ENCODE measurements at regions not wholly inside any gene's neighbourhood (a gene's known extent, or its start where the extent isn't known, plus 50 kb on each side); places are given as distances from the start of the nearest gene placed in this dataset.

DNA sequence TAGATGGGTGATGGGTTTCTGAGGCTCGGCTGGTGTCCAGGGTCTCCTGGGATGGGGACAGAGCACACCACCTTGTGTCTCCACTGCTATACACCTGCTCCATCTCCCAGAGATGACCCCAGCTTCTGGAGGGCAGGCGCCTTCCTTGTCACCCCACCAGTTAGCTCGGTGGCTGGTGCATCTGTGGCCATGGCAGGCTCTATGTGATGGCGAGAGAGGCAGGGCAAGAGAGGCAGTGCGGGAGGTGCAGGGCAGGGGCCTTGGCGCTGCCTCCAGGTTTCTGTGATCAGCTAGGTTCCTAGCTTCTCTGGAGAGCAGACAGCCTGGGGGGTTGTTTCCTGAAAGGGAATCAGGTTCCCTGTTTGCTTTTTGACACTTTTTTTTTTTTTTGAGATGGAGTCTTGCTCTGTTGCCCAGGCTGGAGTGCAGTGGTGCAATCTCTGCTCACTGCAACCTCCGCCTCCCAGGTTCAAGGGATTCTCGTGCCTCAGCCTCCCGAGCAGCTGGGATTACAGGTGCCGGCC lies 69.0 kb upstream of the ZNF536 start:
- in situ Hi-C loops (cut with MboI), result no loop called here
- no peak for TF ChIP-seq ZNF121 (CRISPR knock-in tag; conservative IDR thresholded peaks at IDR 0.05)
- no peak for TF ChIP-seq ZNF174 (CRISPR knock-in tag; IDR thresholded peaks at IDR 0.05)
- TF ChIP-seq, protein P1, sequence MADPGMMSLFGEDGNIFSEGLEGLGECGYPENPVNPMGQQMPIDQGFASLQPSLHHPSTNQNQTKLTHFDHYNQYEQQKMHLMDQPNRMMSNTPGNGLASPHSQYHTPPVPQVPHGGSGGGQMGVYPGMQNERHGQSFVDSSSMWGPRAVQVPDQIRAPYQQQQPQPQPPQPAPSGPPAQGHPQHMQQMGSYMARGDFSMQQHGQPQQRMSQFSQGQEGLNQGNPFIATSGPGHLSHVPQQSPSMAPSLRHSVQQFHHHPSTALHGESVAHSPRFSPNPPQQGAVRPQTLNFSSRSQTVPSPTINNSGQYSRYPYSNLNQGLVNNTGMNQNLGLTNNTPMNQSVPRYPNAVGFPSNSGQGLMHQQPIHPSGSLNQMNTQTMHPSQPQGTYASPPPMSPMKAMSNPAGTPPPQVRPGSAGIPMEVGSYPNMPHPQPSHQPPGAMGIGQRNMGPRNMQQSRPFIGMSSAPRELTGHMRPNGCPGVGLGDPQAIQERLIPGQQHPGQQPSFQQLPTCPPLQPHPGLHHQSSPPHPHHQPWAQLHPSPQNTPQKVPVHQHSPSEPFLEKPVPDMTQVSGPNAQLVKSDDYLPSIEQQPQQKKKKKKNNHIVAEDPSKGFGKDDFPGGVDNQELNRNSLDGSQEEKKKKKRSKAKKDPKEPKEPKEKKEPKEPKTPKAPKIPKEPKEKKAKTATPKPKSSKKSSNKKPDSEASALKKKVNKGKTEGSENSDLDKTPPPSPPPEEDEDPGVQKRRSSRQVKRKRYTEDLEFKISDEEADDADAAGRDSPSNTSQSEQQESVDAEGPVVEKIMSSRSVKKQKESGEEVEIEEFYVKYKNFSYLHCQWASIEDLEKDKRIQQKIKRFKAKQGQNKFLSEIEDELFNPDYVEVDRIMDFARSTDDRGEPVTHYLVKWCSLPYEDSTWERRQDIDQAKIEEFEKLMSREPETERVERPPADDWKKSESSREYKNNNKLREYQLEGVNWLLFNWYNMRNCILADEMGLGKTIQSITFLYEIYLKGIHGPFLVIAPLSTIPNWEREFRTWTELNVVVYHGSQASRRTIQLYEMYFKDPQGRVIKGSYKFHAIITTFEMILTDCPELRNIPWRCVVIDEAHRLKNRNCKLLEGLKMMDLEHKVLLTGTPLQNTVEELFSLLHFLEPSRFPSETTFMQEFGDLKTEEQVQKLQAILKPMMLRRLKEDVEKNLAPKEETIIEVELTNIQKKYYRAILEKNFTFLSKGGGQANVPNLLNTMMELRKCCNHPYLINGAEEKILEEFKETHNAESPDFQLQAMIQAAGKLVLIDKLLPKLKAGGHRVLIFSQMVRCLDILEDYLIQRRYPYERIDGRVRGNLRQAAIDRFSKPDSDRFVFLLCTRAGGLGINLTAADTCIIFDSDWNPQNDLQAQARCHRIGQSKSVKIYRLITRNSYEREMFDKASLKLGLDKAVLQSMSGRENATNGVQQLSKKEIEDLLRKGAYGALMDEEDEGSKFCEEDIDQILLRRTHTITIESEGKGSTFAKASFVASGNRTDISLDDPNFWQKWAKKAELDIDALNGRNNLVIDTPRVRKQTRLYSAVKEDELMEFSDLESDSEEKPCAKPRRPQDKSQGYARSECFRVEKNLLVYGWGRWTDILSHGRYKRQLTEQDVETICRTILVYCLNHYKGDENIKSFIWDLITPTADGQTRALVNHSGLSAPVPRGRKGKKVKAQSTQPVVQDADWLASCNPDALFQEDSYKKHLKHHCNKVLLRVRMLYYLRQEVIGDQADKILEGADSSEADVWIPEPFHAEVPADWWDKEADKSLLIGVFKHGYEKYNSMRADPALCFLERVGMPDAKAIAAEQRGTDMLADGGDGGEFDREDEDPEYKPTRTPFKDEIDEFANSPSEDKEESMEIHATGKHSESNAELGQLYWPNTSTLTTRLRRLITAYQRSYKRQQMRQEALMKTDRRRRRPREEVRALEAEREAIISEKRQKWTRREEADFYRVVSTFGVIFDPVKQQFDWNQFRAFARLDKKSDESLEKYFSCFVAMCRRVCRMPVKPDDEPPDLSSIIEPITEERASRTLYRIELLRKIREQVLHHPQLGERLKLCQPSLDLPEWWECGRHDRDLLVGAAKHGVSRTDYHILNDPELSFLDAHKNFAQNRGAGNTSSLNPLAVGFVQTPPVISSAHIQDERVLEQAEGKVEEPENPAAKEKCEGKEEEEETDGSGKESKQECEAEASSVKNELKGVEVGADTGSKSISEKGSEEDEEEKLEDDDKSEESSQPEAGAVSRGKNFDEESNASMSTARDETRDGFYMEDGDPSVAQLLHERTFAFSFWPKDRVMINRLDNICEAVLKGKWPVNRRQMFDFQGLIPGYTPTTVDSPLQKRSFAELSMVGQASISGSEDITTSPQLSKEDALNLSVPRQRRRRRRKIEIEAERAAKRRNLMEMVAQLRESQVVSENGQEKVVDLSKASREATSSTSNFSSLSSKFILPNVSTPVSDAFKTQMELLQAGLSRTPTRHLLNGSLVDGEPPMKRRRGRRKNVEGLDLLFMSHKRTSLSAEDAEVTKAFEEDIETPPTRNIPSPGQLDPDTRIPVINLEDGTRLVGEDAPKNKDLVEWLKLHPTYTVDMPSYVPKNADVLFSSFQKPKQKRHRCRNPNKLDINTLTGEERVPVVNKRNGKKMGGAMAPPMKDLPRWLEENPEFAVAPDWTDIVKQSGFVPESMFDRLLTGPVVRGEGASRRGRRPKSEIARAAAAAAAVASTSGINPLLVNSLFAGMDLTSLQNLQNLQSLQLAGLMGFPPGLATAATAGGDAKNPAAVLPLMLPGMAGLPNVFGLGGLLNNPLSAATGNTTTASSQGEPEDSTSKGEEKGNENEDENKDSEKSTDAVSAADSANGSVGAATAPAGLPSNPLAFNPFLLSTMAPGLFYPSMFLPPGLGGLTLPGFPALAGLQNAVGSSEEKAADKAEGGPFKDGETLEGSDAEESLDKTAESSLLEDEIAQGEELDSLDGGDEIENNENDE (IDR thresholded peaks at IDR 0.05; ENCODE audit: low read depth, low read length), result no peak
- TF ChIP-seq, protein P2, sequence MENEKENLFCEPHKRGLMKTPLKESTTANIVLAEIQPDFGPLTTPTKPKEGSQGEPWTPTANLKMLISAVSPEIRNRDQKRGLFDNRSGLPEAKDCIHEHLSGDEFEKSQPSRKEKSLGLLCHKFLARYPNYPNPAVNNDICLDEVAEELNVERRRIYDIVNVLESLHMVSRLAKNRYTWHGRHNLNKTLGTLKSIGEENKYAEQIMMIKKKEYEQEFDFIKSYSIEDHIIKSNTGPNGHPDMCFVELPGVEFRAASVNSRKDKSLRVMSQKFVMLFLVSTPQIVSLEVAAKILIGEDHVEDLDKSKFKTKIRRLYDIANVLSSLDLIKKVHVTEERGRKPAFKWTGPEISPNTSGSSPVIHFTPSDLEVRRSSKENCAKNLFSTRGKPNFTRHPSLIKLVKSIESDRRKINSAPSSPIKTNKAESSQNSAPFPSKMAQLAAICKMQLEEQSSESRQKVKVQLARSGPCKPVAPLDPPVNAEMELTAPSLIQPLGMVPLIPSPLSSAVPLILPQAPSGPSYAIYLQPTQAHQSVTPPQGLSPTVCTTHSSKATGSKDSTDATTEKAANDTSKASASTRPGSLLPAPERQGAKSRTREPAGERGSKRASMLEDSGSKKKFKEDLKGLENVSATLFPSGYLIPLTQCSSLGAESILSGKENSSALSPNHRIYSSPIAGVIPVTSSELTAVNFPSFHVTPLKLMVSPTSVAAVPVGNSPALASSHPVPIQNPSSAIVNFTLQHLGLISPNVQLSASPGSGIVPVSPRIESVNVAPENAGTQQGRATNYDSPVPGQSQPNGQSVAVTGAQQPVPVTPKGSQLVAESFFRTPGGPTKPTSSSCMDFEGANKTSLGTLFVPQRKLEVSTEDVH (IDR thresholded peaks at IDR 0.05; ENCODE audit: low read depth, partially characterized antibody), result no peak
- TF ChIP-seq, protein P3, sequence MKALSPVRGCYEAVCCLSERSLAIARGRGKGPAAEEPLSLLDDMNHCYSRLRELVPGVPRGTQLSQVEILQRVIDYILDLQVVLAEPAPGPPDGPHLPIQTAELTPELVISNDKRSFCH (CRISPR knock-in tag; IDR thresholded peaks at IDR 0.05), result no peak
- TF ChIP-seq, protein P3 (tag; IDR thresholded peaks at IDR 0.05), result no peak
- no peak for TF ChIP-seq ZNF586 (CRISPR knock-in tag; conservative IDR thresholded peaks at IDR 0.05)

More for the DNA sequence above, 69.0 kb upstream of the ZNF536 start:
- Histone ChIP-seq H3K27ac (ENCODE audit: extremely low read depth, low read depth, low read length) (no peak overlapping the region), H3K9ac (ENCODE audit: insufficient read depth in 1 of 2, low read depth in 2 of 2, low read length in 2 of 2) (no peak overlapping the region), H3K9me3 (replicated peaks; ENCODE audit: control insufficient read depth, insufficient read depth, low read depth, low read length) (no peaks in the 10 kb centered on the region), H3K4me1 (replicated peaks in 1 of 2; ENCODE audit: control insufficient read depth in 2 of 2, insufficient read depth in 2 of 2, low read length in 2 of 2) (no peaks in the 10 kb centered on the region), H4K20me1 (replicated peaks; ENCODE audit: control insufficient read depth, insufficient read depth, low read length) (no peaks in the 10 kb centered on the region; the same call in 1 of the 2 replicates), H3K79me2 (ENCODE audit: control insufficient read depth, insufficient read depth, low read length) (no peaks in the 10 kb centered on the region), H3K4me3 (no peak overlapping the region), H2AFZ (ENCODE audit: low read depth, low read length) (no peak overlapping the region), H3K9me1 (ENCODE audit: control insufficient read depth, insufficient read depth, low read length) (no peaks in the 10 kb centered on the region), H3K36me3 (ENCODE audit: control insufficient read depth, insufficient read depth, low read length) (no peaks in the 10 kb centered on the region), H3K27me3 (ENCODE audit: control insufficient read depth in 2 of 2, insufficient read depth in 2 of 2, low read length in 2 of 2) (peaks cover 6 to 33% of the 10 kb centered on the region in 2 experiments; a peak in 3 of 5 replicates), H3K4me2 (ENCODE audit: insufficient read depth, low read length) (no peak overlapping the region)
- DNase-seq (ENCODE audit: extremely low read depth in 1 of 4, low spot score in 3 of 4) (no peak), ATAC-seq (no peak), FAIRE-seq (no peak)
- intact Hi-C loops (cut with micrococcal nuclease), result no loop called here
- 0% methylated on average over 10 of the region's 10 CpGs for WGBS (ENCODE audit: insufficient coverage, low coverage, missing lambda C conversion rate)
- BruUV-seq (replicated peaks), result no TSS peak
- CTCF ChIA-PET (ENCODE audit: low intra/inter-chr PET ratio), result no interaction called here
- POLR2A ChIA-PET, result no interaction called here

Measured in K562 (cell line).